SK-N-SH (cell line): ENCODE measurements at regions not wholly inside any gene's neighbourhood (a gene's known extent, or its start where the extent isn't known, plus 50 kb on each side); places are given as distances from the start of the nearest gene placed in this dataset.

Experiments used
- CTCF ChIA-PET: fragments of 300-600, 350-600 bp; formaldehyde crosslinking; extraction: SDS; loops from one replicate; lab custom pipeline; 2021; lab: Yijun Ruan, JAX
- POLR2A ChIA-PET: fragments of 350-600 bp; sonication (Branson Sonifier 250); formaldehyde crosslinking; extraction: SDS; loops from one replicate; lab custom pipeline; 2020; ENCODE audit warnings: antibody characterized with exemption, inconsistent platforms; lab: Yijun Ruan, JAX
- DNase-seq: peaks from one replicate; pipeline ENCODE4 v3.0.0; 2012
- H2AFZ ChIP-seq: fragments of 200-600 bp; sonication (generic); 2 replicates; pipeline ENCODE4 v1.8.1; 2016; ENCODE audit warnings: antibody characterized with exemption, mild to moderate bottlenecking, low read depth
- H3F3A ChIP-seq: fragments of 200-600 bp; sonication (generic); replicated peaks from 2 replicates; pipeline ENCODE3; 2016; ENCODE audit warnings: antibody characterized with exemption, mild to moderate bottlenecking; ENCODE audit not compliant: insufficient read depth
- H3K27ac ChIP-seq, 2 experiments: fragments of 200-500 bp in 1 of 2; fragments of 200-600 bp in 1 of 2; sonication (Bioruptor generic) in 1 of 2; sonication (generic), shearing (Covaris generic) in 1 of 2; 2 replicates each; pipeline versions ENCODE4 v1.5.1 to v1.6.1; 2014 to 2016; ENCODE audit warnings: low read depth in 2 of 2, inconsistent platforms in 1 of 2, low read length in 1 of 2, mild to moderate bottlenecking in 1 of 2, mixed read lengths in 1 of 2
- H3K27me3 ChIP-seq: fragments of 200-600 bp; sonication (generic), shearing (Covaris generic); 2 replicates; pipeline ENCODE4 v1.6.1; 2016; ENCODE audit warnings: mixed run types; ENCODE audit not compliant: insufficient read depth
- H3K36me3 ChIP-seq, 2 experiments: fragments of 200-500 bp in 1 of 2; fragments of 200-600 bp in 1 of 2; sonication (Bioruptor generic) in 1 of 2; sonication (generic) in 1 of 2; replicated peaks in 1 of 2; 2 replicates each; pipeline versions ENCODE3 to v1.5.1; 2014 to 2016; ENCODE audit warnings: low read length in 1 of 2, mild to moderate bottlenecking in 1 of 2; ENCODE audit not compliant: insufficient read depth in 2 of 2, control insufficient read depth in 1 of 2
- H3K4me1 ChIP-seq, 2 experiments: fragments of 200-500 bp in 1 of 2; fragments of 200-600 bp in 1 of 2; sonication (Bioruptor generic) in 1 of 2; sonication (generic), shearing (Covaris generic) in 1 of 2; 2 replicates each; pipeline versions ENCODE4 v1.5.1 to v1.6.1; 2014 to 2016; ENCODE audit warnings: low read depth in 1 of 2, low read length in 1 of 2, mixed run types in 1 of 2; ENCODE audit not compliant: insufficient read depth in 2 of 2, control insufficient read depth in 1 of 2
- H3K4me2 ChIP-seq: fragments of 200-600 bp; sonication (generic), shearing (Covaris generic); 2 replicates; pipeline ENCODE4 v1.6.1; 2017; ENCODE audit warnings: mixed run types
- H3K4me3 ChIP-seq, 2 experiments: fragments of 200-500 bp in 1 of 2; fragments of 200-600 bp in 1 of 2; sonication (Bioruptor generic) in 1 of 2; sonication (generic), shearing (Covaris generic) in 1 of 2; 2 replicates each; pipeline versions ENCODE4 v1.5.1 to v1.8.1; 2014 to 2016; ENCODE audit warnings: low read depth in 2 of 2, inconsistent platforms in 1 of 2, low read length in 1 of 2, mild to moderate bottlenecking in 1 of 2, mixed read lengths in 1 of 2, moderate library complexity in 1 of 2
- H3K79me2 ChIP-seq: fragments of 200-600 bp; sonication (generic); 2 replicates; pipeline ENCODE4 v1.8.1; 2017; ENCODE audit warnings: mild to moderate bottlenecking; ENCODE audit not compliant: insufficient read depth
- H3K9ac ChIP-seq: fragments of 200-600 bp; sonication (generic); 2 replicates; pipeline ENCODE4 v1.6.1; 2017; ENCODE audit warnings: mixed run types
- H3K9me2 ChIP-seq: fragments of 200-600 bp; sonication (generic); 2 replicates; pipeline ENCODE4 v1.6.1; 2017; ENCODE audit warnings: mixed run types
- H3K9me3 ChIP-seq: fragments of 200-600 bp; sonication (generic); 2 replicates; pipeline ENCODE4 v1.6.1; 2017; ENCODE audit warnings: mixed run types, mild to moderate bottlenecking, moderate library complexity
- H4K20me1 ChIP-seq: fragments of 200-600 bp; sonication (generic); 2 replicates; pipeline ENCODE4 v1.6.1; 2017; ENCODE audit warnings: mild to moderate bottlenecking, mixed run types; ENCODE audit not compliant: insufficient read depth
- ELF1 ChIP-seq: IDR thresholded peaks from 2 replicates; pipeline ENCODE4 v1.4.0; 2012
- EP300 ChIP-seq, 2 experiments: IDR thresholded peaks; 2 replicates each; pipeline versions ENCODE4 v1.4.0 to v1.6.1; 2012; ENCODE audit warnings: borderline replicate concordance in 1 of 2, low read depth in 1 of 2, low read length in 1 of 2
- EZH2phosphoT487 ChIP-seq: fragments of 200-600 bp; sonication (generic); IDR thresholded peaks from 2 replicates; pipeline ENCODE4 v1.6.1; 2017; ENCODE audit warnings: low read depth, mixed run types, mild to moderate bottlenecking, antibody characterized with exemption, moderate library complexity, borderline replicate concordance
- FOSL2 ChIP-seq: IDR thresholded peaks from 2 replicates; pipeline ENCODE4 v1.4.0; 2012; ENCODE audit warnings: low read depth, mild to moderate bottlenecking, moderate library complexity, borderline replicate concordance
- FOXM1 ChIP-seq: IDR thresholded peaks from 2 replicates; pipeline ENCODE4 v1.4.0; 2012; ENCODE audit warnings: low read depth, mild to moderate bottlenecking
- GABPA ChIP-seq: IDR thresholded peaks from 2 replicates; pipeline ENCODE4 v1.4.0; 2012; ENCODE audit warnings: low read depth, mild to moderate bottlenecking
- JUND ChIP-seq: IDR thresholded peaks from 2 replicates; pipeline ENCODE4 v1.4.0; 2012
- MEF2A ChIP-seq: IDR thresholded peaks from 2 replicates; pipeline ENCODE4 v1.4.0; 2012; ENCODE audit warnings: low read depth, borderline replicate concordance
- MXI1 ChIP-seq: IDR thresholded peaks from 2 replicates; pipeline ENCODE4 v1.6.1; 2012; ENCODE audit warnings: mild to moderate bottlenecking, low read depth, low read length, improper control_type of control experiment
- POLR2AphosphoS5 ChIP-seq: IDR thresholded peaks from 2 replicates; pipeline ENCODE4 v1.6.1; 2012; ENCODE audit warnings: low read depth, low read length
- RCOR1 ChIP-seq: fragments of 150-350 bp; IDR thresholded peaks from 2 replicates; pipeline ENCODE4 v1.6.1; 2017; ENCODE audit warnings: antibody characterized with exemption, low read length
- RFX5 ChIP-seq: IDR thresholded peaks from 2 replicates; pipeline ENCODE4 v1.6.1; 2012; ENCODE audit warnings: mild to moderate bottlenecking, improper control_type of control experiment, low read length
- RXRA ChIP-seq: IDR thresholded peaks from 2 replicates; pipeline ENCODE4 v1.4.0; 2012; ENCODE audit warnings: low read depth, mild to moderate bottlenecking, borderline replicate concordance
- SIN3A ChIP-seq: IDR thresholded peaks from 2 replicates; pipeline ENCODE4 v1.6.1; 2012; ENCODE audit warnings: low read depth, mild to moderate bottlenecking, low read length, moderate library complexity, borderline replicate concordance
- TAF1 ChIP-seq: IDR thresholded peaks from 2 replicates; pipeline ENCODE4 v1.6.1; 2012; ENCODE audit warnings: low read depth, mild to moderate bottlenecking, low read length, moderate library complexity, borderline replicate concordance
- TCF12 ChIP-seq: IDR thresholded peaks from 2 replicates; pipeline ENCODE4 v1.4.0; 2012
- YY1 ChIP-seq: IDR thresholded peaks from 2 replicates; pipeline ENCODE4 v1.4.0; 2012; ENCODE audit warnings: low read depth, mild to moderate bottlenecking
- TF ChIP-seq, protein P1 (sequence below): fragments of 200-600 bp; sonication (generic); IDR thresholded peaks from 2 replicates; pipeline ENCODE4 v1.6.1; 2017; ENCODE audit warnings: antibody characterized with exemption, mild to moderate bottlenecking, moderate library complexity
- TF ChIP-seq, protein P2 (sequence below): IDR thresholded peaks from 2 replicates; pipeline ENCODE4 v1.4.0; 2012; ENCODE audit warnings: low read depth, borderline replicate concordance
- TF ChIP-seq, protein P3 (sequence below): fragments of 150-350 bp; IDR thresholded peaks from 2 replicates; pipeline ENCODE4 v1.6.1; 2016; ENCODE audit warnings: mild to moderate bottlenecking, low read depth, low read length

DNA sequence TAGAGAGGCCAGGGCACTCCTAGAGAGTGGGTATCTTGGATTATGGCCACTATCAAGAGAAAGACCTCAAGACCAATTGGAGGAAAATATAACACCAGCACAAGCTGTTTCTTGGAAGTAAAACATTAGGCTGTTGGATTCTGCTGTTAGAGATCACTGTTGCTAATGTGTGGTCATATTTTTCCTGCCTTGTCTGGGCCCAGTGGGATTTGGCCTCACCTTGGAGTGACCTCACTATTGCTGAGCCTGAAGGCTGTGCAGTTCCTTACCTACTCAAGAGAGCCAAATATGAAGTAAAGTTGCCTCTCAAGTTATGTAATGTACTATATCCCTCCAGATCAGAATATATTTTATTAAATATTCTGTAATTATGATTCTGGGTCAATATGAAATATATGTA is 355.4 kb upstream of the CTSO start:
- Histone ChIP-seq H4K20me1 (no peaks in the 10 kb centered on the region), H3K4me1 (no peaks in the 10 kb centered on the region; a peak in 1 of 4 replicates)
- DNase-seq = no peak
- POLR2A ChIA-PET = no interaction called here
- TF ChIP-seq MXI1 (no peak), RCOR1 (no peak), RFX5 (no peak), EZH2phosphoT487 (no peak), GABPA (no peak), TAF1 (no peak), TCF12 (no peak), FOSL2 (no peak), FOXM1 (no peak), POLR2AphosphoS5 (no peak), SIN3A (no peak), MEF2A (no peak), EP300 (IDR thresholded peaks at IDR 0.05; ENCODE audit: borderline replicate concordance in 1 of 2, low read depth in 1 of 2, low read length in 1 of 2) (no peak), ELF1 (no peak), YY1 (no peak), JUND (no peak), RXRA (no peak)
- TF ChIP-seq, protein P1, sequence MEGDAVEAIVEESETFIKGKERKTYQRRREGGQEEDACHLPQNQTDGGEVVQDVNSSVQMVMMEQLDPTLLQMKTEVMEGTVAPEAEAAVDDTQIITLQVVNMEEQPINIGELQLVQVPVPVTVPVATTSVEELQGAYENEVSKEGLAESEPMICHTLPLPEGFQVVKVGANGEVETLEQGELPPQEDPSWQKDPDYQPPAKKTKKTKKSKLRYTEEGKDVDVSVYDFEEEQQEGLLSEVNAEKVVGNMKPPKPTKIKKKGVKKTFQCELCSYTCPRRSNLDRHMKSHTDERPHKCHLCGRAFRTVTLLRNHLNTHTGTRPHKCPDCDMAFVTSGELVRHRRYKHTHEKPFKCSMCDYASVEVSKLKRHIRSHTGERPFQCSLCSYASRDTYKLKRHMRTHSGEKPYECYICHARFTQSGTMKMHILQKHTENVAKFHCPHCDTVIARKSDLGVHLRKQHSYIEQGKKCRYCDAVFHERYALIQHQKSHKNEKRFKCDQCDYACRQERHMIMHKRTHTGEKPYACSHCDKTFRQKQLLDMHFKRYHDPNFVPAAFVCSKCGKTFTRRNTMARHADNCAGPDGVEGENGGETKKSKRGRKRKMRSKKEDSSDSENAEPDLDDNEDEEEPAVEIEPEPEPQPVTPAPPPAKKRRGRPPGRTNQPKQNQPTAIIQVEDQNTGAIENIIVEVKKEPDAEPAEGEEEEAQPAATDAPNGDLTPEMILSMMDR = no peak
- TF ChIP-seq, protein P2, sequence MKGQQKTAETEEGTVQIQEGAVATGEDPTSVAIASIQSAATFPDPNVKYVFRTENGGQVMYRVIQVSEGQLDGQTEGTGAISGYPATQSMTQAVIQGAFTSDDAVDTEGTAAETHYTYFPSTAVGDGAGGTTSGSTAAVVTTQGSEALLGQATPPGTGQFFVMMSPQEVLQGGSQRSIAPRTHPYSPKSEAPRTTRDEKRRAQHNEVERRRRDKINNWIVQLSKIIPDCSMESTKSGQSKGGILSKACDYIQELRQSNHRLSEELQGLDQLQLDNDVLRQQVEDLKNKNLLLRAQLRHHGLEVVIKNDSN = no peak
- TF ChIP-seq, protein P3, sequence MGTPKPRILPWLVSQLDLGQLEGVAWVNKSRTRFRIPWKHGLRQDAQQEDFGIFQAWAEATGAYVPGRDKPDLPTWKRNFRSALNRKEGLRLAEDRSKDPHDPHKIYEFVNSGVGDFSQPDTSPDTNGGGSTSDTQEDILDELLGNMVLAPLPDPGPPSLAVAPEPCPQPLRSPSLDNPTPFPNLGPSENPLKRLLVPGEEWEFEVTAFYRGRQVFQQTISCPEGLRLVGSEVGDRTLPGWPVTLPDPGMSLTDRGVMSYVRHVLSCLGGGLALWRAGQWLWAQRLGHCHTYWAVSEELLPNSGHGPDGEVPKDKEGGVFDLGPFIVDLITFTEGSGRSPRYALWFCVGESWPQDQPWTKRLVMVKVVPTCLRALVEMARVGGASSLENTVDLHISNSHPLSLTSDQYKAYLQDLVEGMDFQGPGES = no peak
- TF ChIP-seq, all 33 proteins: peak for 0
- Histone ChIP-seq H3K4me3 (no peak overlapping the region), H2AFZ (no peak overlapping the region), H3K4me2 (no peak overlapping the region), H3K27ac (no peak overlapping the region), H3K79me2 (no peaks in the 10 kb centered on the region), H3F3A (no peaks in the 10 kb centered on the region), H3K36me3 (no peaks in the 10 kb centered on the region), H3K9me2 (no peaks in the 10 kb centered on the region), H3K9ac (no peak overlapping the region), H3K27me3 (no peaks in the 10 kb centered on the region), H3K9me3 (no peaks in the 10 kb centered on the region)
- CTCF ChIA-PET = no interaction called here
